GM12801 (cell line): ENCODE measurements at regions not wholly inside any gene's neighbourhood (a gene's known extent, or its start where the extent isn't known, plus 50 kb on each side); places are given as distances from the start of the nearest gene placed in this dataset.

Source experiments
- TF ChIP-seq, protein P1 (sequence below): IDR thresholded peaks from one replicate; pipeline ENCODE4 v1.5.1; 2011; ENCODE audit warnings: control low read depth; ENCODE audit not compliant: insufficient read length; ENCODE audit errors: extremely low read depth

DNA sequence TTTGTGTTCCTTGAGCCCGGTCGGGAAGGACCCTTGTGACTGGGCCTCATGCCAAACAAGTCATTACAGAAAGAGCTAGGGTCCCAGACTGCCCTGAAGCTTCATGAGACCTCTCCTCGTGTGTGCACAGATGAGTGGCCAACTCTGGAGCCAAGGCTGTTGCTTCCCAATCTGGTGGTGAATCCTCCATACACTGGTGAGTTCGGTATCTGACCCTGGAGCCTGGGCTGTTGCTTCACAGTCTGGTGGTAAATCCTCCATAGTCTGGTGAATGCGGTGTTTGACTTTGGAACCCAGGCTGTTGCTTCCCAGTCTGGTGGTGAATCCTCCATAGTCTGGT, 737.8 kb downstream of the MATN1 start:
- TF ChIP-seq, protein P1, sequence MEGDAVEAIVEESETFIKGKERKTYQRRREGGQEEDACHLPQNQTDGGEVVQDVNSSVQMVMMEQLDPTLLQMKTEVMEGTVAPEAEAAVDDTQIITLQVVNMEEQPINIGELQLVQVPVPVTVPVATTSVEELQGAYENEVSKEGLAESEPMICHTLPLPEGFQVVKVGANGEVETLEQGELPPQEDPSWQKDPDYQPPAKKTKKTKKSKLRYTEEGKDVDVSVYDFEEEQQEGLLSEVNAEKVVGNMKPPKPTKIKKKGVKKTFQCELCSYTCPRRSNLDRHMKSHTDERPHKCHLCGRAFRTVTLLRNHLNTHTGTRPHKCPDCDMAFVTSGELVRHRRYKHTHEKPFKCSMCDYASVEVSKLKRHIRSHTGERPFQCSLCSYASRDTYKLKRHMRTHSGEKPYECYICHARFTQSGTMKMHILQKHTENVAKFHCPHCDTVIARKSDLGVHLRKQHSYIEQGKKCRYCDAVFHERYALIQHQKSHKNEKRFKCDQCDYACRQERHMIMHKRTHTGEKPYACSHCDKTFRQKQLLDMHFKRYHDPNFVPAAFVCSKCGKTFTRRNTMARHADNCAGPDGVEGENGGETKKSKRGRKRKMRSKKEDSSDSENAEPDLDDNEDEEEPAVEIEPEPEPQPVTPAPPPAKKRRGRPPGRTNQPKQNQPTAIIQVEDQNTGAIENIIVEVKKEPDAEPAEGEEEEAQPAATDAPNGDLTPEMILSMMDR: no peak

DNA sequence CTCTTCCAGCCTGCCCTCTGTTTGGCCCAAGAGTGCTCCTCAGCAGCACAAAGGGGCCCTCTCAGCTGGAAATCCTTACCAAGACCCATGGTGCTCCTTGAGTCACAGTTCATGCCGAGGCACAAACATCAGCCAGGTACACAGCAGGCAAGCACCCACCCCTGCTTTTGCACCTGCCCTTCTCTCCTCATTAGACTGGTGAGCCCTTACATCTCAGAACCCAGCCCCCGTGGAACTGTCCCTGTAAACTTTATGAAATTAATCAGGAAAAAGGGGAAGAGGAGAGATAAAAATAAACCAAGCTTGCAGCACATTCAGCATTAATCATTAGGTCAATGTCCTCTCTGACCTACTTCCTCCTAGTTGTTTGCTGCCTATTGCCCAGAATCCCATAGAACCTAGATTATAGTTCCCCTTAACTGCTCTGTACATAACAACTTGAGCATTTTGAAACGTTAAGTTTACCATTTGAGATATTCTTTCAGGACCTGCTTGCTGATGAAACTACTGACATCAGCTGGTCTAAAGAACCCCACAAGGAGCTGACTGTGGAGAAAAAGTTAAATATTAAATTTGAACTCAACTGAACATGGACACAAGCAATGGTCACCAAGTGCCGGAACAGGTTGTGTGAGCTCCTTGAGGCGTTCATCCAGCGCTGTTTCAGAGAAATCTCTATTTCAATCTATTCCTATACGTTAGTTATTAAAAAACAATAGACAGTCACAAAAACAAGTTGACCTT, 738.4 kb downstream of the MATN1 start:
- TF ChIP-seq, protein P1: no peak

DNA sequence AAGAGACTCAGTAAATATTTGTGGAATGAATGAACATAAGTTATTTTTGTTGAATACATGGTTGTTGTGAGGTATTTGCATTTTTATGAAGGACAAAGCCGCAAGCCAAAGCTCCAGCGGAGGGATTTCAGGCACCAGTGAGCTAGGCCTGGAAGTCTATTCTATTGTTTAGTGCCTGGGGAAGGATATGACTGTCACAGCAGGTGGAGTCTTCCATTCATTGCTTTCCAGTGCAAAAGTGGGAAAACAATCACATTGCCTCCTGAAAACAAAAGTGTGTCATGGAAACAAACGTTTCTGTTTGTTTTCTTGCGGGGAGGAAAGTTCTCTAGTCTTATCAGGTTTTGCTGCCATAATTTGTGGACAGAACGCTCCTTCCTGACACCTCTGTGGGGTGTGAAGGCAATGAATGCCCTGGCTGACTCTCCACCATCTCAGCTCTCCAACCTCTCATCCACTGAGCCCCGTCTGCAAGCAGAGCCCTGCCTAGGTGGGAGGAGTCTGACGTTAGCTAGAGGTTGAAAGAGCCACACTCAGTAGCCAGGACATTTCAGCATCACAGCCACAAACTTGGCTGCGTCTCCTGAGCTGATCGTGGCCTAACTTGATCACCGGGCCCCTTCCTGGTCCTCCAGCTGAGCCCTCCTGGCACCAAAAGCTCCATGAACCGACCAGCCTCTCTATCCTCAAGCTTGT, 739.1 kb downstream of the MATN1 start:
- TF ChIP-seq, protein P1: no peak

DNA sequence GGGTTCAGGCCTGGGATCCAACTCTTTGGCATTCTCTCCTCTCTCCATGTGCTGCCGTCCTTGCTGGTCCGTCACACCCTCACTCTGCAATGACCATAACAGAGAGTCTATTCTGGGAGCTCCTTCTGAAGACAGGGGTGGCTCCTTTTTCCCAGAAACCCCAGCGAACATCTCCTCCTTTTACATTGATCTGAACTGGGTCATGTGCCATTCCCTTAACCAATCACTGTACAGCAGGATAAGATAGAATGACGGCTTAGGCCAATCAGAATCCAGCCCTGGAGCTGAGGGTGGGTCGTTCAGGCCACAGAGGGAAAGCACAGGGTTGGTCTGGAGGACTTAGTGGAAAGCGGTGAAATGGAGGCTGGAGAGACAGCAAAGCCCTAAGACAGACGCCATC, 740.1 kb downstream of the MATN1 start:
- TF ChIP-seq, protein P1: no peak

DNA sequence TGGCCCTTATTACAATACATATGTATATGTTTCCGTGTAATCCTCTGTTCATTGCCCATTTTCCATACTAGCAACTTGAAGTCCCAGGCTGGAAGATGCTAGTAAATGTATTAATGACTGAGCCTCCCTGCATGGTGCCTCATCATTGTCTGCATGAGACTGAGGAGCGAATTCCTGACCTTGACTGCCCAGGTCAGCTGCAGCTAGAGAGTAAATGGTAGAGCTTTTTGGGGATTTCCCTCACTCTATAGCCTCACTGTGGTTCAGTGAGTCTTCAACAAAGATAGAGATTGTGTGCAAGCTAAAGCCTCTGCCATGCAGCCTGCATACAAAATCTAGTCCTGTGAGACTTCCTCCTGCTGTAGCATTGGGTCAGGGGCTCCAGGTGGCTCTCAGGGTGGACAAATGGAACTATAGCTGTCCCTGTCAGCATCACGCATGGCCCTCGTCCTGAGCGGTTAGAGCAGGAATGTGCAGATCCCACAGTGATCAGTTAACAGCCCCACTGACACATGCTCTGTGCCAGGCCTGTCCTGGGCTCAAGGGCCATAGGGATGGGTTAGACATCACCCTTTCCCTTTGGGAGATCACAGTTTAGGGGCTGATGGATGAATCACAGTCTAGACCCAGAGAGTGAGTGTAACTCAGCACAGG, 741.7 kb downstream of the MATN1 start:
- TF ChIP-seq, protein P1: no peak

DNA sequence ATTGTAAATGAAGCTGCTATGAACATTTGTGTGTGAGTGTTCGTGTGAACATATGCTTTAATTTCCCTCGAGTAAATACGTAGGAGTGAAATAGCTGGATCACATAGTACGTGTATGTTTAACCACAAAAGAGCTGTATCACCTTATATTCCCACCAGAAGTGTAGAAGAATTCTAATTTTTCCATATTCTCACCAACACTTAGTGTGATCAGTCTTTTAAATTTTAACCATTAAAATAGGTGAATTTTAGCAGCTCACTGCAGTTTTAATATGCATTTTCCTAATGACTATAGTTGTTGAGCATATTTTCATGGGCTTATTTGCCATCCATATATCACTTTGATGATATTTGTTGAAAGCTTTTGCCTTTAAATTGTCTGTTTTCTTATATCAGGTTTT, 741.2 kb downstream of the PTPRU start:
- TF ChIP-seq, protein P1: no peak

DNA sequence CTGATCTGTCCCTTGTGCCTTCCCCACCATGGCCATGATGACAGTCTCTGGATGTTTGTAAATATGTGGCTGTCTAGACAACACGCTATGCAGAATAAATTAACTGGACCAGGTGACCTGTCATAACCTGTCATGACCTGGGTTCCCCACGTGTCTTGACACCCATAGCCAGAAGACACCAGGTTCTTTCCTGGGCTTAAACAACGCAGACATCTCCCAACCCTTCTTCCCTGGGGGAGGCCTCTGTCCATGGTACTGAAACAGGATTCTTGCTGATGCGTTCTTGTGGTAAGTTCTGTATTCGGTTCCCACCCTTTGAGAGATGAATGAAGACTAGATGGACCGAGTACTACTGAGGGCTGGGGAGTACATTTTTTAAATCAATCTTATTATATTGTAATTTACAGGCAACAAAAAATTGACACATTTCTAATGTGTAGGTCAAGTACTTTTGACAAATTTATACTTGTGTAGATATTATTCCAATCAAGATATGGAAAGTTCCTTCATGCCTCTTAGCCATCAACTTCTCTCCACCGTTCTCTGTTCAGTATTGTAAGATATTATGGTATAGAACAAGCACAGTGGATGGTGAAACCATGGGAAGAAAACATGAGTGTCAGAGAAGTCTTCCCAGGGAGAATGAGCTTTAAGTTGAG, 738.8 kb downstream of the PTPRU start:
- TF ChIP-seq, protein P1: no peak
